ENCODE measurements at regions not wholly inside any gene's neighbourhood (a gene's known extent, or its start where the extent isn't known, plus 50 kb on each side); places are given as distances from the start of the nearest gene placed in this dataset.
"Not testable (repeated sequence)": the region's sequence is repeated elsewhere in the genome, so short reads cannot be mapped to it uniquely, and the experiment has no call there.

DNA sequence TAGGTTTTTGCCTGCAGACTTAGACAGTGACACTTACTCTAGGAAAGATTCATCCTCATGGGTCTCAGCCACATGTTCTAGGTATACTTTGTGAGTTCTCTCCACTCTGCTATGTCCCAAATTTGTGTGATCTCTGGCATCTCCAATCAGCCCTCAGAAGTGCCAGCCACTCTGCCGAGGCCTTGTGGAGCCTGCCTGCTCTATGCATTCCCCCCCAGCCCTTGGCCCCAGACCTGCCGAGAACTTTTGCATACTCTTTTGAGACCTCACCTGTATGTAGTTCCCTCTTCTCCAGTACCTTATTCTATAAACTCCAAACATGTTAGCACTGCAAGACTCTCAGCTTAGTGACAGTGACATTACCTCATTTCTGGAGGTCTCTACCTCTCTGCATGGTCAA lies 2170.5 kb upstream of the DEFB115 start:
- TF ChIP-seq, protein P1, sequence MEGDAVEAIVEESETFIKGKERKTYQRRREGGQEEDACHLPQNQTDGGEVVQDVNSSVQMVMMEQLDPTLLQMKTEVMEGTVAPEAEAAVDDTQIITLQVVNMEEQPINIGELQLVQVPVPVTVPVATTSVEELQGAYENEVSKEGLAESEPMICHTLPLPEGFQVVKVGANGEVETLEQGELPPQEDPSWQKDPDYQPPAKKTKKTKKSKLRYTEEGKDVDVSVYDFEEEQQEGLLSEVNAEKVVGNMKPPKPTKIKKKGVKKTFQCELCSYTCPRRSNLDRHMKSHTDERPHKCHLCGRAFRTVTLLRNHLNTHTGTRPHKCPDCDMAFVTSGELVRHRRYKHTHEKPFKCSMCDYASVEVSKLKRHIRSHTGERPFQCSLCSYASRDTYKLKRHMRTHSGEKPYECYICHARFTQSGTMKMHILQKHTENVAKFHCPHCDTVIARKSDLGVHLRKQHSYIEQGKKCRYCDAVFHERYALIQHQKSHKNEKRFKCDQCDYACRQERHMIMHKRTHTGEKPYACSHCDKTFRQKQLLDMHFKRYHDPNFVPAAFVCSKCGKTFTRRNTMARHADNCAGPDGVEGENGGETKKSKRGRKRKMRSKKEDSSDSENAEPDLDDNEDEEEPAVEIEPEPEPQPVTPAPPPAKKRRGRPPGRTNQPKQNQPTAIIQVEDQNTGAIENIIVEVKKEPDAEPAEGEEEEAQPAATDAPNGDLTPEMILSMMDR (IDR thresholded peaks at IDR 0.05; ENCODE audit: low read depth, low read length) = no peak
- DNase-seq (ENCODE audit: extremely low read depth, low read depth) = no peak

DNA sequence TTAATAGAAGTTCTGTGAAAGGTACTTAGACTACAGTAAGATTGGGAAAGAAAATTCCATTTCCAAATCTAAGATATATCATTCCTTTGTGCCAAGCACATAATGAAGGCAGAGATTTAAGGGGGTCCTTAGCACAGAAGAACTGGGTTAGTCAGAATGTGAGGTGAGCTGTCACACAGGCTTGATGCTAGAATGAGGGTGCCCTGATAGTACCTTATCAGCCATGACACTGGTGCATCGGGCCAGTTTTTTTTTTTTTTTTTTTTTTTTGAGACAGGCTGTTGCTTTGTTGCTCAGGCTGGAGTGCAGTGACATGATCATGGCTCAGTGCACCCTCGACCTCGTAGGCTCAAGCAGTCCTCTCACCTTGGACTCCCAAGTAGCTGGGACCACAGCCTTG lies 2169.6 kb upstream of the DEFB115 start:
- not testable (repeated sequence) for DNase-seq (ENCODE audit: extremely low read depth, low read depth)

GRCh38 chr20:29088472-29088871 lies 2169.0 kb upstream of the DEFB115 start:
- not testable (repeated sequence) for DNase-seq (ENCODE audit: extremely low read depth, low read depth)

- not testable (repeated sequence) for DNase-seq (ENCODE audit: extremely low read depth, low read depth)
Measured at GRCh38 chr20:29089409-29089808, 2168.1 kb upstream of the DEFB115 start.

- DNase-seq (ENCODE audit: extremely low read depth, low read depth) = not testable (repeated sequence)
Measured at GRCh38 chr20:29093958-29094357, 2163.5 kb upstream of the DEFB115 start.

DNA sequence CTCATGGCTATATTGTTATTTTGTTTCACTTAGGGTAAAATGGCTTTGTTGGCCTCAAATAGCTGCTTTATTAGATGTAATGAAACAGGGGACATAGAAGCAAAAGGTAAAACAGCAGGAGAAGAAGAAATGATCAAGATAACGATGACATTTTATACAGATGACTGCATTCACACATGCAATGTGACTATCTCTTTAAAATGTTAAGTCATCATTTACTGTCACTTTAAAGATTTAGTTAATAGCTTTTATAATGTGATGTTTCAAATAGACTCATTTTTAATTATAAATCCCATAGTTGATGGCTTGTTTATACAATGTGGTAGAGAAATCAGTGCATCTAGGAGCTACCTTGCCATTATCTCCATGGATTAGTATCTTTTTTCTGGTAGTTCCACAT lies 2160.8 kb upstream of the DEFB115 start:
- DNase-seq (ENCODE audit: extremely low read depth, low read depth) = not testable (repeated sequence)

- not testable (repeated sequence) for DNase-seq (ENCODE audit: extremely low read depth, low read depth)
Measured at GRCh38 chr20:29107884-29108283, 2149.6 kb upstream of the DEFB115 start.

GRCh38 chr20:29109386-29109785 lies 2148.1 kb upstream of the DEFB115 start:
- DNase-seq (ENCODE audit: extremely low read depth, low read depth) = not testable (repeated sequence)

DNA sequence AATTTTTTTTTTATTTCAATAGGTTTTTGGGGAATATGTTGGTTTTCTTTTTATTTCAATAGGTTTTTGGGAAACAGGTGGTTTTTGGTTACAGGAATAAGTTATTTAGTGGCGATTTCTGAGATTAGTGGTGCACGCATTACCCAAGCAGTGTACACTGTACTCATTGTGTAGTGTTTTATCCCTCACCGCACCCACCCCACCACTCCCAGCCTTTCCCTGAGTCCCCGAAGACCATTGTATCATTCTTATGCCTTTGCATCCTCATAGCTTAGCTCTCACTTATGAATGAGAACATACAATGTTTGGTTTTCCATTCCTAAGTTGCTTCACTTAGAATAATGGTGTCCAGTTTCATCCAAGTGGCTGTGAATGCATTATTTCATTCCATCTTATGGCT lies 2142.4 kb upstream of the DEFB115 start:
- not testable (repeated sequence) for DNase-seq (ENCODE audit: extremely low read depth, low read depth)

DNA sequence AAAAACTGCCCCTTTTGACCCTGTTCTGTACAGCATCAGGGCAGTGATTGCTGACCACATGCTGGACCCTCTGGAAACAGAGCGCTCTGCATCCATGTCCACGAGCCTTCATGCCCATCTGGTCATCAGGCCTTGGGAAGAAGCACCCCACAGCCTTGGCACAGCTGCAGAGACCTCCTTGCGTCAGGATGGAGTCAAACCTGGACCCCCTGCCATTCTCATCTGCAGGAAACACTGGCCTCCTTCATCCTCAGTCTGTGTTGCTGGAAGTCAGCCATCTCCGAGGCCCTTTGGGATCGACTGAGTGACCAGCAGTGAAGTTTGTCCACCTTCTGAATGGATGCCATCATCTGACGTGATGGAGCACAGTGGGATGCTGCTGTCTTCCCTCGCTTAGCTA lies 2138.3 kb upstream of the DEFB115 start:
- no peak for DNase-seq (ENCODE audit: extremely low read depth, low read depth)
- TF ChIP-seq, protein P1 (IDR thresholded peaks at IDR 0.05; ENCODE audit: low read depth, low read length) = no peak

GRCh38 chr20:29119684-29120083 lies 2137.8 kb upstream of the DEFB115 start:
- not testable (repeated sequence) for DNase-seq (ENCODE audit: extremely low read depth, low read depth)

DNA sequence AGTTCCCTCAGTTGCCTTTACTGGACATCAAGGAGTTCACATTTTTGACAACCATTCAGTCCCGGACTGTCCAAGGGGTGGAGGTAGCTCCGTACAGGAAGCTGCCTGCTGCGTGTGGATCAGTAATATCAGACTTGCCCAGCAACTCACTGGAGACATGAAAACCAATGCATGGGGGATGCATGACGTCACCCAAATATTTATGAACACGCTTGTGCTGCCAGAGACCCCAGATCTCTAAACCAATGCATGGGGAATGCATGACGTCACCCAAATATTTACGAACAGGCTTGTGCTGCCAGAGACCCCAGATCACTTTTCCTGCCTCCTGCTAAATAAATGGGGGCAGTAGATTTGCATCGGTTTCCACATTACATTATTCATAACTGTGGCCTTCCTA lies 2137.4 kb upstream of the DEFB115 start:
- DNase-seq (ENCODE audit: extremely low read depth, low read depth) = not testable (repeated sequence)

GRCh38 chr20:29120575-29120974 lies 2136.9 kb upstream of the DEFB115 start:
- not testable (repeated sequence) for DNase-seq (ENCODE audit: extremely low read depth, low read depth)

DNA sequence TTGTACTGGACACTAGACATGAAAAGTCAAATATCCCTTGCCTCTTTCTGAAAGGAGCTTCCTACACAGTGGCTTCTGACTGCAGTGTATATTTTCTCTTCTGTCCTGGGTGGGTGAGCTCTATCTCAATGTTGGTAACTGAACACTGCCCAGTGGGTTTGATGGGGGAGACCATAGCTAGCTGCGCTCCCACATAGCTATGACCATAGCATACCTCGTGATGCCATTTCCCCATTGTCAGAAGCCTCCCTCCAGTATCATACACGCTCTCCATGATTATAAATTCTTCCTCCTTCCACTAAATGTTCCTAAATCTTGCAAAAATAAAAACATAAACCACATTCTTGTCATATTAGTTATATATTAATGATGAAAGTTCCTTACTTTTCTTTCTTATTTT lies 2134.7 kb upstream of the DEFB115 start:
- DNase-seq (ENCODE audit: extremely low read depth, low read depth) = not testable (repeated sequence)

- TF ChIP-seq, protein P1 (IDR thresholded peaks at IDR 0.05; ENCODE audit: low read depth, low read length) = no peak
- DNase-seq (ENCODE audit: extremely low read depth, low read depth) = no peak
Measured at GRCh38 chr20:29123861-29124260, 2133.6 kb upstream of the DEFB115 start.
